H1 (cell line): ENCODE measurements at regions not wholly inside any gene's neighbourhood (a gene's known extent, or its start where the extent isn't known, plus 50 kb on each side); places are given as distances from the start of the nearest gene placed in this dataset.

Experiments used
- CHD1 ChIP-seq: IDR thresholded peaks from 2 replicates; pipeline ENCODE4 v1.6.1; 2012; ENCODE audit warnings: low read depth, low read length, improper control_type of control experiment
- CHD7 ChIP-seq: fragments of 300-600 bp; sonication (generic); IDR thresholded peaks from 2 replicates; pipeline ENCODE4 v1.7.1; 2012; ENCODE audit warnings: low read length, moderate library complexity, mild to moderate bottlenecking, inconsistent platforms; ENCODE audit not compliant: insufficient replicate concordance
- EZH2 ChIP-seq: fragments of 200-600 bp; sonication (generic); IDR thresholded peaks from 2 replicates; pipeline ENCODE4 v1.7.1; 2012; ENCODE audit warnings: low read depth, mild to moderate bottlenecking, moderate library complexity, low read length, inconsistent platforms; ENCODE audit not compliant: severe bottlenecking
- KDM1A ChIP-seq: fragments of 200-600, 300-600 bp; sonication (generic); IDR thresholded peaks from 2 replicates; pipeline ENCODE4 v1.7.1; 2016; ENCODE audit warnings: mild to moderate bottlenecking, low read length, borderline replicate concordance
- KDM4A ChIP-seq: IDR thresholded peaks from one replicate; pipeline ENCODE4 v1.7.1; 2012; ENCODE audit warnings: low read depth, mild to moderate bottlenecking, moderate library complexity, low read length, inconsistent platforms; ENCODE audit not compliant: severe bottlenecking
- RXRA ChIP-seq: IDR thresholded peaks from 2 replicates; pipeline ENCODE4 v1.6.1; 2011; ENCODE audit warnings: low read depth, mild to moderate bottlenecking, low read length, moderate library complexity; ENCODE audit not compliant: insufficient read depth
- SAP30 ChIP-seq: fragments of 300-600 bp; sonication (generic); IDR thresholded peaks from 2 replicates; pipeline ENCODE4 v1.7.1; 2012; ENCODE audit warnings: low read length, moderate library complexity, mild to moderate bottlenecking, inconsistent platforms; ENCODE audit not compliant: insufficient read depth, insufficient replicate concordance
- SIRT6 ChIP-seq: IDR thresholded peaks from one replicate; pipeline ENCODE4 v1.7.1; 2012; ENCODE audit warnings: low read length, inconsistent platforms
- SP2 ChIP-seq: IDR thresholded peaks from 2 replicates; pipeline ENCODE4 v1.6.1; 2012; ENCODE audit warnings: mild to moderate bottlenecking, low read length, inconsistent platforms

DNA sequence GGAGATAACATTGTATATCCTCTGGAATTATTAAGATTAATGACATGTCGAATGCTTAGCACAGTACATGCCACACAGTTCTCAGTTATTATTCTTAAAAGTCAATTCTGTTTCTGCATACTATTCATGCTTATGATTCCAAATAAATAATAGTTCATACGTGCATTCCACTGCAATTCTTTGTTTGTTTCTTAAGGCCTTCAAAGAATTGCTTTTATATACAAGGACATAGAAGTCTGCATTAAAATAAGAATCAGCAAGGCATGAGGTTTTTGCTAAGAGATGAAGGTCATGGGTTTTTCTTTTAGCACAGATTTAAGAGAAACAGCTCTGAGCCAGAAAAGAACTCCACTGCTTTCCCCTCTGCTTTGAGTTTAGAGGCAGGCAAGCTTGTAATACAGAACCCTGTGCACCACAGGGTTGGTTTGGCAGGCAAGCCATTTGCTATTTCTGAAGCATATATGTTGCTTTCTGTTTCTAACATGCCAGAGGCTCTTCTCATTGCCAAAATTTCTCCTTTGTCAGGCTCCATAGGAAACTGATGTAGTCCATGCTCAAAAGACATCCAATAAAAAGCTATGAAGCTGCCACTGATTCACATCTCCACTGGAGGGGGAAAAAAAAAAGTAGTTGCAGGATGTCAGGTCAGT is 420.6 kb upstream of the TYRP1 start (continued):
- TF ChIP-seq CHD7 (no peak), SIRT6 (no peak), KDM4A (no peak), RXRA (no peak), SAP30 (no peak), CHD1 (no peak), KDM1A (no peak), SP2 (no peak), EZH2 (no peak)
